ENCODE measurements at regions not wholly inside any gene's neighbourhood (a gene's known extent, or its start where the extent isn't known, plus 50 kb on each side); places are given as distances from the start of the nearest gene placed in this dataset.
"Not testable (repeated sequence)": the region's sequence is repeated elsewhere in the genome, so short reads cannot be mapped to it uniquely, and the experiment has no call there.

GRCh38 chr6:97347111-97347510 is 64.1 kb upstream of the MMS22L start:
- DNase-seq, result no peak

GRCh38 chr6:97361286-97361685 is 78.3 kb upstream of the MMS22L start:
- no peak for DNase-seq

GRCh38 chr6:97364327-97364726 is 81.3 kb upstream of the MMS22L start:
- DNase-seq, result no peak

- DNase-seq, result not testable (repeated sequence)
Observed at GRCh38 chr6:97382071-97382470, 99.1 kb upstream of the MMS22L start.

- DNase-seq, result no peak
Observed at GRCh38 chr6:97392735-97393134, 109.7 kb upstream of the MMS22L start.

GRCh38 chr6:97394160-97394748 is 111.2 kb upstream of the MMS22L start:
- DNase-seq, result no peak

GRCh38 chr6:97396880-97397279 is 113.9 kb upstream of the MMS22L start:
- DNase-seq, result no peak

GRCh38 chr6:97399208-97399607 is 116.2 kb upstream of the MMS22L start:
- no peak for DNase-seq

GRCh38 chr6:97401533-97401932 is 118.5 kb upstream of the MMS22L start:
- DNase-seq, result no peak

GRCh38 chr6:97405818-97406409 is 122.9 kb upstream of the MMS22L start:
- DNase-seq, result no peak

GRCh38 chr6:97406633-97407032 is 123.6 kb upstream of the MMS22L start:
- no peak for DNase-seq

- no peak for DNase-seq
Observed at GRCh38 chr6:97411610-97412009, 128.6 kb upstream of the MMS22L start.

- no peak for DNase-seq
Observed at GRCh38 chr6:97412511-97412910, 129.5 kb upstream of the MMS22L start.

- no peak for DNase-seq
Observed at GRCh38 chr6:97422171-97422570, 139.2 kb upstream of the MMS22L start.

- no peak for DNase-seq
Observed at GRCh38 chr6:97423190-97423589, 140.2 kb upstream of the MMS22L start.

GRCh38 chr6:97427648-97428047 is 144.6 kb upstream of the MMS22L start:
- DNase-seq, result no peak

- no peak for DNase-seq
Observed at GRCh38 chr6:97437087-97437486, 154.1 kb upstream of the MMS22L start.

GRCh38 chr6:97438011-97438671 is 155.1 kb upstream of the MMS22L start:
- no peak for DNase-seq

GRCh38 chr6:97440590-97441176 is 157.7 kb upstream of the MMS22L start:
- DNase-seq, result no peak

- no peak for DNase-seq
Observed at GRCh38 chr6:97443408-97444080, 160.5 kb upstream of the MMS22L start.

- no peak for DNase-seq
Observed at GRCh38 chr6:97445407-97445806, 162.4 kb upstream of the MMS22L start.

GRCh38 chr6:97449444-97449966 is 166.5 kb upstream of the MMS22L start:
- no peak for DNase-seq

GRCh38 chr6:97450087-97450486 is 167.1 kb upstream of the MMS22L start:
- no peak for DNase-seq
